Transverse colon (tissue), 4 donors: ENCODE measurements at regions not wholly inside any gene's neighbourhood (a gene's known extent, or its start where the extent isn't known, plus 50 kb on each side); places are given as distances from the start of the nearest gene placed in this dataset.

Experiments
- DNase-seq: peaks from one replicate; pipeline ENCODE4 v3.0.0-alpha.2; 2019
- H3K27ac ChIP-seq, 4 donors: fragments of 200-600 bp; sonication (generic); 2 replicates each; pipeline ENCODE4 v1.5.1; 2016 to 2018; ENCODE audit warnings: inconsistent platforms in 4 of 4
- H3K27me3 ChIP-seq: fragments of 200-600 bp; sonication (generic); 2 replicates; pipeline ENCODE4 v1.5.1; 2017; ENCODE audit warnings: inconsistent platforms
- H3K36me3 ChIP-seq, 4 donors: fragments of 200-600 bp; sonication (generic); 2 replicates each; pipeline ENCODE4 v1.5.1; 2017 to 2019; ENCODE audit warnings: inconsistent platforms in 4 of 4
- H3K4me1 ChIP-seq, 4 donors: fragments of 200-600 bp; sonication (generic); 2 replicates each; pipeline ENCODE4 v1.5.1; 2017 to 2020; ENCODE audit warnings: inconsistent platforms in 4 of 4
- H3K4me3 ChIP-seq, 4 donors: fragments of 200-600 bp; sonication (generic); 1 replicate in 1 of 4; 2 replicates in 3 of 4; pipeline versions ENCODE4 v1.5.1 to v1.6.1; 2017 to 2019; ENCODE audit warnings: inconsistent platforms in 4 of 4
- H3K9me3 ChIP-seq, 2 donors: fragments of 200-600 bp; sonication (generic); 2 replicates each; pipeline ENCODE4 v1.5.1; 2017 to 2019; ENCODE audit warnings: inconsistent platforms in 2 of 2
- EP300 ChIP-seq: sonication (generic); formaldehyde crosslinking; IDR thresholded peaks from one replicate; pipeline ENCODE4 v1.6.1; 2017; ENCODE audit warnings: antibody characterized with exemption, low read depth
- POLR2A ChIP-seq: fragments of 450-650 bp; IDR thresholded peaks from one replicate; pipeline ENCODE4 v1.6.1; 2016; ENCODE audit warnings: antibody characterized with exemption, mild to moderate bottlenecking, moderate library complexity
- POLR2AphosphoS5 ChIP-seq, 3 donors: sonication (generic); formaldehyde crosslinking; IDR thresholded peaks; one replicate each; pipeline ENCODE4 v1.6.1; 2016; ENCODE audit warnings: antibody characterized with exemption in 3 of 3
- WGBS, 2 donors: methylation state at CpG; one replicate each; pipeline ENCODE4 v1.1.5; 2018; ENCODE audit warnings: low coverage in 1 of 2; 5-methylcytosine and 5-hydroxymethylcytosine counted together
- in situ Hi-C, 4 donors: fragments of 200-750 bp; cut with MboI; loops; one replicate each; pipeline versions ENCODE4 v1.15.0 to v1.15.1; 2017; ENCODE audit warnings: low sequenced_read_pairs in 3 of 4, low pct_ligation_motif_present in 1 of 4, low pct_unique_long_range_greater_than_20kb in 1 of 4
- intact Hi-C: fragments of 100-400 bp; cut with DNase I; formaldehyde crosslinking; loops from one replicate; pipeline ENCODE4 v1.15.1; 2023; ENCODE audit warnings: low total_unique reads
- TF ChIP-seq, protein P1 (sequence below), 5 experiments: fragments of 200-600 bp in 3 of 5; fragments of 450-650 bp in 2 of 5; sonication (generic) in 3 of 5; IDR thresholded peaks; 1 replicate in 2 of 5; 2 replicates in 3 of 5; pipeline ENCODE4 v1.5.1; 2016 to 2017; ENCODE audit warnings: antibody characterized with exemption in 5 of 5, inconsistent platforms in 3 of 5, mild to moderate bottlenecking in 2 of 5, moderate library complexity in 1 of 5

DNA sequence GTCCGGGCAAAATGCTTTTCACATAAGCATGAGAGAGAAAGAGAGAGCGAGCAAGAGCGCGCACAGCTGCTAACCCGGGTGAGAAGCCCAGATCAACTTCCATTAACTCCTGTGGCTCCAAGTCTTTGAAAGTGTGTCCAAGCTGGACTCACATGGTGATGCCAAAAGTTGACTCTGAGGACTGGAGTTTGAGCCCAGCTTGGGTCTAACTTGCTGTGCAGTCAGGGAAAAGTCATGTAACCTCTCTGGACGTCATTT, 357.2 kb upstream of the SULF2 start:
- 58 to 81% methylated on average over 4 to 6 of the region's 6 CpGs for WGBS, 2 donors
- H3K9me3 ChIP-seq = no peaks in the 10 kb centered on the region
- in situ Hi-C loops = no loop called here
- H3K4me3 ChIP-seq = no peak overlapping the region
- no peaks in the 10 kb centered on the region for H3K4me1 ChIP-seq
- intact Hi-C loops = no loop called here
- no peaks in the 10 kb centered on the region for H3K36me3 ChIP-seq
- no peaks in the 10 kb centered on the region for H3K27me3 ChIP-seq
- no peak for DNase-seq
- H3K27ac ChIP-seq = no peak overlapping the region
- TF ChIP-seq EP300 (no peak), POLR2A (no peak), POLR2AphosphoS5 (IDR thresholded peaks at IDR 0.05) (no peak)
- TF ChIP-seq, protein P1, sequence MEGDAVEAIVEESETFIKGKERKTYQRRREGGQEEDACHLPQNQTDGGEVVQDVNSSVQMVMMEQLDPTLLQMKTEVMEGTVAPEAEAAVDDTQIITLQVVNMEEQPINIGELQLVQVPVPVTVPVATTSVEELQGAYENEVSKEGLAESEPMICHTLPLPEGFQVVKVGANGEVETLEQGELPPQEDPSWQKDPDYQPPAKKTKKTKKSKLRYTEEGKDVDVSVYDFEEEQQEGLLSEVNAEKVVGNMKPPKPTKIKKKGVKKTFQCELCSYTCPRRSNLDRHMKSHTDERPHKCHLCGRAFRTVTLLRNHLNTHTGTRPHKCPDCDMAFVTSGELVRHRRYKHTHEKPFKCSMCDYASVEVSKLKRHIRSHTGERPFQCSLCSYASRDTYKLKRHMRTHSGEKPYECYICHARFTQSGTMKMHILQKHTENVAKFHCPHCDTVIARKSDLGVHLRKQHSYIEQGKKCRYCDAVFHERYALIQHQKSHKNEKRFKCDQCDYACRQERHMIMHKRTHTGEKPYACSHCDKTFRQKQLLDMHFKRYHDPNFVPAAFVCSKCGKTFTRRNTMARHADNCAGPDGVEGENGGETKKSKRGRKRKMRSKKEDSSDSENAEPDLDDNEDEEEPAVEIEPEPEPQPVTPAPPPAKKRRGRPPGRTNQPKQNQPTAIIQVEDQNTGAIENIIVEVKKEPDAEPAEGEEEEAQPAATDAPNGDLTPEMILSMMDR (IDR thresholded peaks at IDR 0.05) = no peak

DNA sequence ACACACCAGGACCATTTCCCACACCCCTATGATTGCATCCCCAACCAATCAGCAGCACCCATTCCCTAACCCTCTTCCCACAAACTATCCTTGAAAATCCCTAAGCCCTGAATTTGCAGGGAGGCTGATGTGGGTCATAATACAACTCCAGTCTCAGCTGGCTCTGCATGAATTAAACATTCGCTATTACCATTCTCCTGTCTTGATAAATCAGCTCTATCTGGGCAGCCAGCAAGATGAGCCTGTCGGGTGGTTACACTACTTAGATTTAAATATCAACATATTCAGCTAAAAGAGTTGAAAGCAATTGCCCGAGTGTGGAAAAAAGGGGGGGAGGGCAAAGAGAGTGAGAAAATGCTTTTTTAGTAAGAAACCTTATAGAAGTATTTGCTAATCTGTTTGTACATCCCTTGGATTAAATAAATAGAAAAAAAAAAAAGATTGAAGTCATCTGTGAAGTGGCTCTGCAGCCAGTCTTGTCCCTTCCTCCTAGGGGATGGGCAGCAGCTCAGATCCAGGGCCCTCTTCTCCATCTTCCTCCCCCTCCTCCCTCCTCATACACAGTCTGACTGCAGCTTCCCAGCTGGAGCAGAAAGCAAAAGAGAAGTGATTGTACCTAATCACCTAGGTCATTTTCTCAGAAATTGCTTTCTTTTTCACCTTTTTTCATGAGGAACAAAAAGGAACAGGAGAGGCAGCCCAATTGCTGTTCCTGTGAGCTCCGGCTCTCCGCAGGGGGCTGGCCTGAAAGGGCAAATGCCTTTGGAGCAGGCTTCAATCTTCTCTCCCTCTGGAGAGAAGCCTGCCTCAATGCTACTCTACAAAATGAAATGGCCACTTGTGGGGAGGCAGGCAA, 356.6 kb upstream of the SULF2 start:
- in situ Hi-C loops (no loop called here), intact Hi-C loops (no loop called here)
- no peak for DNase-seq
- H3K4me1 ChIP-seq = no peaks in the 10 kb centered on the region
- TF ChIP-seq POLR2AphosphoS5 (IDR thresholded peaks at IDR 0.05) (no peak), POLR2A (no peak), EP300 (no peak)
- TF ChIP-seq, protein P1 (IDR thresholded peaks at IDR 0.05) = no peak
- H3K36me3 ChIP-seq = no peaks in the 10 kb centered on the region
- no peak overlapping the region for H3K27ac ChIP-seq
- H3K9me3 ChIP-seq = no peaks in the 10 kb centered on the region
- no peak overlapping the region for H3K4me3 ChIP-seq
- 59 to 96% methylated on average over 3 to 5 of the region's 5 CpGs for WGBS, 2 donors
- H3K27me3 ChIP-seq = no peaks in the 10 kb centered on the region

DNA sequence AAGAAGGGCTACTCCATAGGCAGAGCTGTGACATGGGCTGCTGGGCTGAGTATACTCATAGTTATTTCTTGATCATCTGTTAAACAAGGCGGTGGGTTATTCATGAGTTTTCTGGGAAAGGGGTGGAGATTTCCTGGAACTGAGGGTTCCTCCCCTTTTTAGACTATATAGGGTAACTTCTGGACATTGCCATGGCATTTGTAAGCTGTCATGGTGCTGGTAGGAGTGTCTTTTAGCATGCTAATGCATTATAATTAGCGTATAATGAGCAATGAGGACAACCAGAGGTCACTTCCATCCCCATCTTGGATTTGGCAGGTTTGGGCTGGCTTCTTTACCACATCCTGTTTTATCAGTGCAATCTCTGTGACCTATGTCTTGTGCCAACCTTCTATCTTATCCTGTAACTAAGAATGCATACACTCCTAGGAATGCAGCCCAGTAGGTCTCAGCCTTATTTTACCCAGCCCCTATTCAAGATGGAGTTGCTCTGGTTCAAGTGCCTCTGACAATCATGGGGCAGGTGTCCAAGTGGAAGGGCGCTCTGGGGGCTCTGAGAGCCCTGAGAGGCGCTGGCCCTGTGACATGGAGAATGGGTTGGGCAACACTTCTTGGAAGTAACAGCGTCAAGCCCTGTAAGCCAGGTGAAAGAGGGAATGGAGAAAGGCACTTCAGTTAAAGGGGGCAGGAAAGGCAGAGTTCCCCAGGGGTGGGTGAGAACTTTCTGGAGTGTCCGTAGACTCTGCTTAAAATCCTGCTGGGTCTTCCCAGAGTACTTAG, 354.2 kb upstream of the SULF2 start:
- TF ChIP-seq, protein P1 (IDR thresholded peaks at IDR 0.05) = no peak
- TF ChIP-seq EP300 (no peak), POLR2A (no peak), POLR2AphosphoS5 (IDR thresholded peaks at IDR 0.05) (no peak)
- Histone ChIP-seq H3K4me3 (no peak overlapping the region), H3K27me3 (no peaks in the 10 kb centered on the region), H3K36me3 (no peaks in the 10 kb centered on the region), H3K27ac (no peak overlapping the region), H3K4me1 (no peaks in the 10 kb centered on the region), H3K9me3 (no peaks in the 10 kb centered on the region)
- intact Hi-C loops (no loop called here), in situ Hi-C loops (no loop called here)
- 72 to 75% methylated on average over 2 to 6 of the region's 6 CpGs for WGBS, 2 donors
- no peak for DNase-seq

DNA sequence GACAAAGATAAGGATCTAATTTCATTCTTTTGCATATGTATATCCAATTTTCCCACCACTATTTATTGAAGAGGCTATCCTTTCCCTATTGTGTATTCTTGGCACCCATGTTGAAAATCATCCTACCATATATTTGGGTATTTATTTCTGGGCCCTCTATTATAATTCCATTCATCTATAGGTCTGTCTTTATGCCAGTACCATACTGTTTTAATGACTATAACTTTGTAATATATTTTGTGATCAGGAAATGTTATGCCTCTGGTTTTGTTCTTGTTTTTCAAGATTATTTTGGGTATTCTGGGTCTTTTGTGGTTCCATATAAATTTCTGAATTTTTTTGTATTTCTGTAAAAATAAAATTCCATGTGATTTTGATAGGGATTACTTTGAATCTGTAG, 347.6 kb upstream of the SULF2 start:
- intact Hi-C loops (no loop called here), in situ Hi-C loops (no loop called here)
- TF ChIP-seq POLR2AphosphoS5 (IDR thresholded peaks at IDR 0.05) (no peak), EP300 (no peak), POLR2A (no peak)
- TF ChIP-seq, protein P1 (IDR thresholded peaks at IDR 0.05) = no peak
- Histone ChIP-seq H3K4me3 (no peak overlapping the region), H3K4me1 (peaks cover 0 to 13% (median 0%) of the 10 kb centered on the region in 4 donors), H3K27me3 (no peaks in the 10 kb centered on the region), H3K36me3 (no peaks in the 10 kb centered on the region), H3K27ac (no peak overlapping the region), H3K9me3 (peaks cover 0 to 6% of the 10 kb centered on the region in 2 donors)
- DNase-seq = no peak
